ENCODE measurements at regions not wholly inside any gene's neighbourhood (a gene's known extent, or its start where the extent isn't known, plus 50 kb on each side); places are given as distances from the start of the nearest gene placed in this dataset.

- TF ChIP-seq, protein P1, sequence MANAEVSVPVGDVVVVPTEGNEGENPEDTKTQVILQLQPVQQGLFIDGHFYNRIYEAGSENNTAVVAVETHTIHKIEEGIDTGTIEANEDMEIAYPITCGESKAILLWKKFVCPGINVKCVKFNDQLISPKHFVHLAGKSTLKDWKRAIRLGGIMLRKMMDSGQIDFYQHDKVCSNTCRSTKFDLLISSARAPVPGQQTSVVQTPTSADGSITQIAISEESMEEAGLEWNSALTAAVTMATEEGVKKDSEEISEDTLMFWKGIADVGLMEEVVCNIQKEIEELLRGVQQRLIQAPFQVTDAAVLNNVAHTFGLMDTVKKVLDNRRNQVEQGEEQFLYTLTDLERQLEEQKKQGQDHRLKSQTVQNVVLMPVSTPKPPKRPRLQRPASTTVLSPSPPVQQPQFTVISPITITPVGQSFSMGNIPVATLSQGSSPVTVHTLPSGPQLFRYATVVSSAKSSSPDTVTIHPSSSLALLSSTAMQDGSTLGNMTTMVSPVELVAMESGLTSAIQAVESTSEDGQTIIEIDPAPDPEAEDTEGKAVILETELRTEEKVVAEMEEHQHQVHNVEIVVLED (CRISPR knock-in tag; IDR thresholded peaks at IDR 0.05; ENCODE audit: borderline replicate concordance) = no peak
- TF ChIP-seq STAG1 (CRISPR knock-in tag; IDR thresholded peaks at IDR 0.05) (peak; percentile 76), ZNF430 (CRISPR knock-in tag; IDR thresholded peaks at IDR 0.05) (no peak), SMAD9 (CRISPR knock-in tag; IDR thresholded peaks at IDR 0.05) (no peak), SMC3 (IDR thresholded peaks at IDR 0.05; ENCODE audit: low read length) (peak; percentile 43), KDM6A (CRISPR knock-in tag; IDR thresholded peaks at IDR 0.05; ENCODE audit: low read depth) (no peak), ZFYVE20 (CRISPR knock-in tag; IDR thresholded peaks at IDR 0.05; ENCODE audit: borderline replicate concordance, low read depth) (no peak), JDP2 (CRISPR knock-in tag; IDR thresholded peaks at IDR 0.05; ENCODE audit: borderline replicate concordance) (no peak)
- TF ChIP-seq, protein P2, sequence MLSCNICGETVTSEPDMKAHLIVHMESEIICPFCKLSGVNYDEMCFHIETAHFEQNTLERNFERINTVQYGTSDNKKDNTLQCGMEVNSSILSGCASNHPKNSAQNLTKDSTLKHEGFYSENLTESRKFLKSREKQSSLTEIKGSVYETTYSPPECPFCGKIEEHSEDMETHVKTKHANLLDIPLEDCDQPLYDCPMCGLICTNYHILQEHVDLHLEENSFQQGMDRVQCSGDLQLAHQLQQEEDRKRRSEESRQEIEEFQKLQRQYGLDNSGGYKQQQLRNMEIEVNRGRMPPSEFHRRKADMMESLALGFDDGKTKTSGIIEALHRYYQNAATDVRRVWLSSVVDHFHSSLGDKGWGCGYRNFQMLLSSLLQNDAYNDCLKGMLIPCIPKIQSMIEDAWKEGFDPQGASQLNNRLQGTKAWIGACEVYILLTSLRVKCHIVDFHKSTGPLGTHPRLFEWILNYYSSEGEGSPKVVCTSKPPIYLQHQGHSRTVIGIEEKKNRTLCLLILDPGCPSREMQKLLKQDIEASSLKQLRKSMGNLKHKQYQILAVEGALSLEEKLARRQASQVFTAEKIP (CRISPR knock-in tag; IDR thresholded peaks at IDR 0.05; ENCODE audit: borderline replicate concordance) = no peak
These were observed 393.7 kb downstream of the BRD1 start (continued) for GRCh38 chr22:49433717-49434611.

All from HepG2 (cell line).